T-helper 1 cell (primary cell): ENCODE measurements at regions not wholly inside any gene's neighbourhood (a gene's known extent, or its start where the extent isn't known, plus 50 kb on each side); places are given as distances from the start of the nearest gene placed in this dataset.

Source experiments
- DNase-seq, 5 donors: peaks; one replicate each; pipeline ENCODE4 v3.0.0-alpha.2; 2012 to 2020

GRCh38 chr2:59959944-59960343 lies 593.5 kb downstream of the BCL11A start:
- no peak for DNase-seq

- DNase-seq = no peak
Measured at GRCh38 chr2:59957504-59957903, 596.0 kb downstream of the BCL11A start.

GRCh38 chr2:59956981-59957380 lies 596.5 kb downstream of the BCL11A start:
- no peak for DNase-seq

GRCh38 chr2:59947917-59948541 lies 605.4 kb downstream of the BCL11A start:
- no peak for DNase-seq

- DNase-seq = no peak
Measured at GRCh38 chr2:59947209-59947608, 606.2 kb downstream of the BCL11A start.

- DNase-seq = no peak
Measured at GRCh38 chr2:59939236-59939635, 614.2 kb downstream of the BCL11A start.

GRCh38 chr2:59938181-59938580 lies 615.3 kb downstream of the BCL11A start:
- no peak for DNase-seq

- no peak for DNase-seq
Measured at GRCh38 chr2:59936048-59936447, 617.4 kb downstream of the BCL11A start.

- DNase-seq = no peak
Measured at GRCh38 chr2:59935005-59935404, 618.4 kb downstream of the BCL11A start.

GRCh38 chr2:59933948-59934347 lies 619.5 kb downstream of the BCL11A start:
- DNase-seq = no peak

GRCh38 chr2:59932341-59932740 lies 621.1 kb downstream of the BCL11A start:
- no peak for DNase-seq

GRCh38 chr2:59930430-59930829 lies 623.0 kb downstream of the BCL11A start:
- DNase-seq = no peak

GRCh38 chr2:59926731-59927130 lies 626.7 kb downstream of the BCL11A start:
- DNase-seq = no peak

- no peak for DNase-seq
Measured at GRCh38 chr2:59925321-59925720, 628.1 kb downstream of the BCL11A start.

- no peak for DNase-seq
Measured at GRCh38 chr2:59924346-59924745, 629.1 kb downstream of the BCL11A start.

- no peak for DNase-seq
Measured at GRCh38 chr2:59922450-59922849, 631.0 kb downstream of the BCL11A start.

GRCh38 chr2:59921743-59922142 lies 631.7 kb downstream of the BCL11A start:
- no peak for DNase-seq

- no peak for DNase-seq
Measured at GRCh38 chr2:59920961-59921360, 632.5 kb downstream of the BCL11A start.

- no peak for DNase-seq
Measured at GRCh38 chr2:59920307-59920706, 633.1 kb downstream of the BCL11A start.

GRCh38 chr2:59919579-59919978 lies 633.9 kb downstream of the BCL11A start:
- no peak for DNase-seq

GRCh38 chr2:59912042-59912441 lies 641.4 kb downstream of the BCL11A start:
- no peak for DNase-seq

GRCh38 chr2:59910166-59910565 lies 643.3 kb downstream of the BCL11A start:
- DNase-seq = no peak

- no peak for DNase-seq
Measured at GRCh38 chr2:59909147-59909546, 644.3 kb downstream of the BCL11A start.

- DNase-seq = no peak
Measured at GRCh38 chr2:59905731-59906130, 647.7 kb downstream of the BCL11A start.

GRCh38 chr2:59903994-59904544 lies 649.4 kb downstream of the BCL11A start:
- DNase-seq = no peak
